ENCODE measurements at regions not wholly inside any gene's neighbourhood (a gene's known extent, or its start where the extent isn't known, plus 50 kb on each side); places are given as distances from the start of the nearest gene placed in this dataset.

- TF ChIP-seq POLR2AphosphoS5 (IDR thresholded peaks at IDR 0.05) (no peak), CTCF (IDR thresholded peaks at IDR 0.05) (no peak), POLR2A (IDR thresholded peaks at IDR 0.05) (no peak)
Observed at GRCh38 chr12:90585640-90586304, 369.2 kb downstream of the CCER1 start.

Data from transverse colon (tissue), 4 donors.